SK-N-SH (cell line): ENCODE measurements at regions not wholly inside any gene's neighbourhood (a gene's known extent, or its start where the extent isn't known, plus 50 kb on each side); places are given as distances from the start of the nearest gene placed in this dataset.

Source experiments
- CTCF ChIA-PET: fragments of 300-600, 350-600 bp; formaldehyde crosslinking; extraction: SDS; loops from one replicate; lab custom pipeline; 2021; lab: Yijun Ruan, JAX
- POLR2A ChIA-PET: fragments of 350-600 bp; sonication (Branson Sonifier 250); formaldehyde crosslinking; extraction: SDS; loops from one replicate; lab custom pipeline; 2020; ENCODE audit warnings: antibody characterized with exemption, inconsistent platforms; lab: Yijun Ruan, JAX
- DNase-seq: peaks from one replicate; pipeline ENCODE4 v3.0.0; 2012
- H2AFZ ChIP-seq: fragments of 200-600 bp; sonication (generic); 2 replicates; pipeline ENCODE4 v1.8.1; 2016; ENCODE audit warnings: antibody characterized with exemption, mild to moderate bottlenecking, low read depth
- H3F3A ChIP-seq: fragments of 200-600 bp; sonication (generic); replicated peaks from 2 replicates; pipeline ENCODE3; 2016; ENCODE audit warnings: antibody characterized with exemption, mild to moderate bottlenecking; ENCODE audit not compliant: insufficient read depth
- H3K27ac ChIP-seq, 2 experiments: fragments of 200-500 bp in 1 of 2; fragments of 200-600 bp in 1 of 2; sonication (Bioruptor generic) in 1 of 2; sonication (generic), shearing (Covaris generic) in 1 of 2; 2 replicates each; pipeline versions ENCODE4 v1.5.1 to v1.6.1; 2014 to 2016; ENCODE audit warnings: low read depth in 2 of 2, inconsistent platforms in 1 of 2, low read length in 1 of 2, mild to moderate bottlenecking in 1 of 2, mixed read lengths in 1 of 2
- H3K27me3 ChIP-seq: fragments of 200-600 bp; sonication (generic), shearing (Covaris generic); 2 replicates; pipeline ENCODE4 v1.6.1; 2016; ENCODE audit warnings: mixed run types; ENCODE audit not compliant: insufficient read depth
- H3K36me3 ChIP-seq, 2 experiments: fragments of 200-500 bp in 1 of 2; fragments of 200-600 bp in 1 of 2; sonication (Bioruptor generic) in 1 of 2; sonication (generic) in 1 of 2; replicated peaks in 1 of 2; 2 replicates each; pipeline versions ENCODE3 to v1.5.1; 2014 to 2016; ENCODE audit warnings: low read length in 1 of 2, mild to moderate bottlenecking in 1 of 2; ENCODE audit not compliant: insufficient read depth in 2 of 2, control insufficient read depth in 1 of 2
- H3K4me1 ChIP-seq, 2 experiments: fragments of 200-500 bp in 1 of 2; fragments of 200-600 bp in 1 of 2; sonication (Bioruptor generic) in 1 of 2; sonication (generic), shearing (Covaris generic) in 1 of 2; 2 replicates each; pipeline versions ENCODE4 v1.5.1 to v1.6.1; 2014 to 2016; ENCODE audit warnings: low read depth in 1 of 2, low read length in 1 of 2, mixed run types in 1 of 2; ENCODE audit not compliant: insufficient read depth in 2 of 2, control insufficient read depth in 1 of 2
- H3K4me2 ChIP-seq: fragments of 200-600 bp; sonication (generic), shearing (Covaris generic); 2 replicates; pipeline ENCODE4 v1.6.1; 2017; ENCODE audit warnings: mixed run types
- H3K4me3 ChIP-seq, 2 experiments: fragments of 200-500 bp in 1 of 2; fragments of 200-600 bp in 1 of 2; sonication (Bioruptor generic) in 1 of 2; sonication (generic), shearing (Covaris generic) in 1 of 2; 2 replicates each; pipeline versions ENCODE4 v1.5.1 to v1.8.1; 2014 to 2016; ENCODE audit warnings: low read depth in 2 of 2, inconsistent platforms in 1 of 2, low read length in 1 of 2, mild to moderate bottlenecking in 1 of 2, mixed read lengths in 1 of 2, moderate library complexity in 1 of 2
- H3K79me2 ChIP-seq: fragments of 200-600 bp; sonication (generic); 2 replicates; pipeline ENCODE4 v1.8.1; 2017; ENCODE audit warnings: mild to moderate bottlenecking; ENCODE audit not compliant: insufficient read depth
- H3K9ac ChIP-seq: fragments of 200-600 bp; sonication (generic); 2 replicates; pipeline ENCODE4 v1.6.1; 2017; ENCODE audit warnings: mixed run types
- H3K9me2 ChIP-seq: fragments of 200-600 bp; sonication (generic); 2 replicates; pipeline ENCODE4 v1.6.1; 2017; ENCODE audit warnings: mixed run types
- H3K9me3 ChIP-seq: fragments of 200-600 bp; sonication (generic); 2 replicates; pipeline ENCODE4 v1.6.1; 2017; ENCODE audit warnings: mixed run types, mild to moderate bottlenecking, moderate library complexity
- H4K20me1 ChIP-seq: fragments of 200-600 bp; sonication (generic); 2 replicates; pipeline ENCODE4 v1.6.1; 2017; ENCODE audit warnings: mild to moderate bottlenecking, mixed run types; ENCODE audit not compliant: insufficient read depth
- EZH2phosphoT487 ChIP-seq: fragments of 200-600 bp; sonication (generic); IDR thresholded peaks from 2 replicates; pipeline ENCODE4 v1.6.1; 2017; ENCODE audit warnings: low read depth, mixed run types, mild to moderate bottlenecking, antibody characterized with exemption, moderate library complexity, borderline replicate concordance
- FOSL2 ChIP-seq: IDR thresholded peaks from 2 replicates; pipeline ENCODE4 v1.4.0; 2012; ENCODE audit warnings: low read depth, mild to moderate bottlenecking, moderate library complexity, borderline replicate concordance
- FOXJ3 ChIP-seq: sonication (generic); formaldehyde crosslinking; IDR thresholded peaks from 2 replicates; pipeline ENCODE4 v1.5.1; 2020; ENCODE audit warnings: mild to moderate bottlenecking, missing genetic modification reagents
- FOXM1 ChIP-seq: IDR thresholded peaks from 2 replicates; pipeline ENCODE4 v1.4.0; 2012; ENCODE audit warnings: low read depth, mild to moderate bottlenecking
- JUND ChIP-seq: IDR thresholded peaks from 2 replicates; pipeline ENCODE4 v1.4.0; 2012
- MAX ChIP-seq: IDR thresholded peaks from 2 replicates; pipeline ENCODE4 v1.4.0; 2012; ENCODE audit warnings: low read depth
- MEF2A ChIP-seq: IDR thresholded peaks from 2 replicates; pipeline ENCODE4 v1.4.0; 2012; ENCODE audit warnings: low read depth, borderline replicate concordance
- MXI1 ChIP-seq: IDR thresholded peaks from 2 replicates; pipeline ENCODE4 v1.6.1; 2012; ENCODE audit warnings: mild to moderate bottlenecking, low read depth, low read length, improper control_type of control experiment
- NRF1 ChIP-seq: IDR thresholded peaks from 2 replicates; pipeline ENCODE4 v1.6.1; 2012; ENCODE audit warnings: low read depth, mild to moderate bottlenecking, low read length
- POLR2AphosphoS5 ChIP-seq: IDR thresholded peaks from 2 replicates; pipeline ENCODE4 v1.6.1; 2012; ENCODE audit warnings: low read depth, low read length
- RAD21 ChIP-seq: IDR thresholded peaks from 2 replicates; pipeline ENCODE4 v1.6.1; 2012; ENCODE audit warnings: mild to moderate bottlenecking, low read length
- RFX5 ChIP-seq: IDR thresholded peaks from 2 replicates; pipeline ENCODE4 v1.6.1; 2012; ENCODE audit warnings: mild to moderate bottlenecking, improper control_type of control experiment, low read length
- SIN3A ChIP-seq: IDR thresholded peaks from 2 replicates; pipeline ENCODE4 v1.6.1; 2012; ENCODE audit warnings: low read depth, mild to moderate bottlenecking, low read length, moderate library complexity, borderline replicate concordance
- TAF1 ChIP-seq: IDR thresholded peaks from 2 replicates; pipeline ENCODE4 v1.6.1; 2012; ENCODE audit warnings: low read depth, mild to moderate bottlenecking, low read length, moderate library complexity, borderline replicate concordance
- TCF12 ChIP-seq: IDR thresholded peaks from 2 replicates; pipeline ENCODE4 v1.4.0; 2012
- ZBTB33 ChIP-seq: IDR thresholded peaks from 2 replicates; pipeline ENCODE4 v1.4.0; 2012; ENCODE audit warnings: low read depth, borderline replicate concordance
- WGBS: methylation state at CpG from one replicate; pipeline ENCODE4 v1.1.6; 2017; ENCODE audit warnings: low lambda C conversion rate; 5-methylcytosine and 5-hydroxymethylcytosine counted together
- TF ChIP-seq, protein P1 (sequence below): fragments of 150-350 bp; IDR thresholded peaks from 2 replicates; pipeline ENCODE4 v1.6.1; 2017; ENCODE audit warnings: antibody characterized with exemption, low read length, low read depth, borderline replicate concordance
- TF ChIP-seq, protein P2 (sequence below): fragments of 150-350 bp; IDR thresholded peaks from 2 replicates; pipeline ENCODE4 v1.6.1; 2016; ENCODE audit warnings: mild to moderate bottlenecking, low read depth, low read length
- TF ChIP-seq, protein P3 (sequence below): IDR thresholded peaks from 2 replicates; pipeline ENCODE4; 2012

GRCh38 chr3:171939578-171939977 is 96.4 kb downstream of the TMEM212 start:
- Histone ChIP-seq H3K4me1 (no peaks in the 10 kb centered on the region), H3F3A (no peaks in the 10 kb centered on the region), H3K4me2 (no peak overlapping the region), H3K27me3 (no peaks in the 10 kb centered on the region)
- TF ChIP-seq ZBTB33 (no peak), FOXM1 (no peak), TCF12 (no peak), FOXJ3 (CRISPR knock-in tag) (no peak), TAF1 (no peak)
- TF ChIP-seq, protein P1, sequence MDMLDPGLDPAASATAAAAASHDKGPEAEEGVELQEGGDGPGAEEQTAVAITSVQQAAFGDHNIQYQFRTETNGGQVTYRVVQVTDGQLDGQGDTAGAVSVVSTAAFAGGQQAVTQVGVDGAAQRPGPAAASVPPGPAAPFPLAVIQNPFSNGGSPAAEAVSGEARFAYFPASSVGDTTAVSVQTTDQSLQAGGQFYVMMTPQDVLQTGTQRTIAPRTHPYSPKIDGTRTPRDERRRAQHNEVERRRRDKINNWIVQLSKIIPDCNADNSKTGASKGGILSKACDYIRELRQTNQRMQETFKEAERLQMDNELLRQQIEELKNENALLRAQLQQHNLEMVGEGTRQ, result no peak
- TF ChIP-seq, protein P2, sequence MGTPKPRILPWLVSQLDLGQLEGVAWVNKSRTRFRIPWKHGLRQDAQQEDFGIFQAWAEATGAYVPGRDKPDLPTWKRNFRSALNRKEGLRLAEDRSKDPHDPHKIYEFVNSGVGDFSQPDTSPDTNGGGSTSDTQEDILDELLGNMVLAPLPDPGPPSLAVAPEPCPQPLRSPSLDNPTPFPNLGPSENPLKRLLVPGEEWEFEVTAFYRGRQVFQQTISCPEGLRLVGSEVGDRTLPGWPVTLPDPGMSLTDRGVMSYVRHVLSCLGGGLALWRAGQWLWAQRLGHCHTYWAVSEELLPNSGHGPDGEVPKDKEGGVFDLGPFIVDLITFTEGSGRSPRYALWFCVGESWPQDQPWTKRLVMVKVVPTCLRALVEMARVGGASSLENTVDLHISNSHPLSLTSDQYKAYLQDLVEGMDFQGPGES, result no peak
- TF ChIP-seq, all 33 proteins: peak for 0
- Histone ChIP-seq H4K20me1 (no peaks in the 10 kb centered on the region), H3K9me2 (no peaks in the 10 kb centered on the region), H2AFZ (no peak overlapping the region), H3K79me2 (no peaks in the 10 kb centered on the region), H3K9me3 (no peaks in the 10 kb centered on the region), H3K27ac (no peak overlapping the region), H3K36me3 (no peaks in the 10 kb centered on the region), H3K9ac (no peak overlapping the region), H3K4me3 (no peak overlapping the region)
- ChIA-PET POLR2A (no interaction called here), CTCF (no interaction called here)
- DNase-seq, result no peak
- WGBS, result 95% methylated on average over 2 of the region's 2 CpGs

- no peak overlapping the region for H3K27ac ChIP-seq
- H3K79me2 ChIP-seq, result no peaks in the 10 kb centered on the region
- H3K9me3 ChIP-seq, result no peaks in the 10 kb centered on the region
- no peak overlapping the region for H3K4me2 ChIP-seq
- DNase-seq, result no peak
- H4K20me1 ChIP-seq, result no peaks in the 10 kb centered on the region
- ChIA-PET CTCF (no interaction called here), POLR2A (no interaction called here)
- H3K36me3 ChIP-seq, result no peaks in the 10 kb centered on the region
- no peak overlapping the region for H3K4me3 ChIP-seq
- H3K9ac ChIP-seq, result no peak overlapping the region
- no peak overlapping the region for H2AFZ ChIP-seq
- no peaks in the 10 kb centered on the region for H3K27me3 ChIP-seq
- no peak for TF ChIP-seq POLR2AphosphoS5
- TF ChIP-seq, protein P2, result no peak
- TF ChIP-seq FOSL2, result no peak
- no peak for TF ChIP-seq TAF1
- TF ChIP-seq NRF1, result no peak
- TF ChIP-seq, protein P3, sequence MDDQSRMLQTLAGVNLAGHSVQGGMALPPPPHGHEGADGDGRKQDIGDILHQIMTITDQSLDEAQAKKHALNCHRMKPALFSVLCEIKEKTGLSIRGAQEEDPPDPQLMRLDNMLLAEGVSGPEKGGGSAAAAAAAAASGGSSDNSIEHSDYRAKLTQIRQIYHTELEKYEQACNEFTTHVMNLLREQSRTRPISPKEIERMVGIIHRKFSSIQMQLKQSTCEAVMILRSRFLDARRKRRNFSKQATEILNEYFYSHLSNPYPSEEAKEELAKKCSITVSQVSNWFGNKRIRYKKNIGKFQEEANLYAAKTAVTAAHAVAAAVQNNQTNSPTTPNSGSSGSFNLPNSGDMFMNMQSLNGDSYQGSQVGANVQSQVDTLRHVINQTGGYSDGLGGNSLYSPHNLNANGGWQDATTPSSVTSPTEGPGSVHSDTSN, result no peak
- TF ChIP-seq MXI1, result no peak
- no peak for TF ChIP-seq RAD21
- no peak for TF ChIP-seq ZBTB33
- no peak for TF ChIP-seq EZH2phosphoT487
- no peak for TF ChIP-seq RFX5
- TF ChIP-seq FOXJ3 (CRISPR knock-in tag), result no peak
- no peak for TF ChIP-seq MAX
- no peak for TF ChIP-seq MEF2A
- TF ChIP-seq JUND, result no peak
- TF ChIP-seq SIN3A, result no peak
- WGBS, result 70% methylated on average over 4 of the region's 4 CpGs
- H3K9me2 ChIP-seq, result no peaks in the 10 kb centered on the region
- H3K4me1 ChIP-seq, result no peaks in the 10 kb centered on the region
- H3F3A ChIP-seq, result no peaks in the 10 kb centered on the region
Observed at GRCh38 chr3:171940151-171940649, 97.1 kb downstream of the TMEM212 start.
